ENCODE measurements at regions not wholly inside any gene's neighbourhood (a gene's known extent, or its start where the extent isn't known, plus 50 kb on each side); places are given as distances from the start of the nearest gene placed in this dataset.
A peak's percentile ranks its signal among the peaks of the same experiment; 100 is the strongest.
"Not testable (repeated sequence)": the region's sequence is repeated elsewhere in the genome, so short reads cannot be mapped to it uniquely, and the experiment has no call there.

DNA sequence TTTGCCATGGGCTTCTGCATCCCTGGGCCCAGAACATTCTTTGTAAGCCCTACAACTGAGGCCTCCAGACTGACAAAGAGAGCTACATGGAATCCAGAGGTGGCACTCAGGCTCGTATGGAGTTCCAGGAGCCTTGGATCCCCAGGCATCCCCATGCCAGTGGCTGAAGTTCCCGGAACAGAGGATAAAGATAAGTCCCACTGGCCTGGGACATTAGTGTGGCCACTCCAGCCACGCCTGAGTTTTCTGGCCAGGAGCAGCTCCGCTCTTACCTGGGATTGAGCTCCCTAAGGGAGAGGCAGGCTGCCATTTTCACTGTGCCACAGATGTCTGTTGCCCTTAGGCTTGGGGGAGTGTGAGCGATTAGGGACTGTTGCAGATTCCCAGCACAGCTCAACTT lies 656.3 kb upstream of the FAM174A start:
- DNase-seq, result no peak

DNA sequence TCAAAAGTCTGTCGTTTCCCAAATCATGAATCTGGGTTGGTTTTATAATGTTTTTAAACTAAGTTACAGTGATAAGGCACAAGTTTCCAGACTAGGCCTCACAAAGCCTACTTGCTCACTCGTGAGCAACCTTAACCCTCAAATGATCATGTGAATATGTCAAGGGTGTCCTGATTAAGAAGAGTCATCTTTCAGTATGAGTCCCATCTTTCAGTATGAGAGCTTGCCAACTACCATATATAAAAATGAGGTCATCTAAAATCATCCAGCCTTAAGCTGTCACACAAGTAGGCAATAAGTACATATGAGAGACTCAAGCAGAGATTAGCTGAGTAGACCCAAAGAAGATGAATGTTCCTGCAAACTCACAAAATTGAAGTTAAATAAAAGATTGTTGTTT lies 668.4 kb upstream of the FAM174A start:
- DNase-seq, result peak; percentile 7

DNA sequence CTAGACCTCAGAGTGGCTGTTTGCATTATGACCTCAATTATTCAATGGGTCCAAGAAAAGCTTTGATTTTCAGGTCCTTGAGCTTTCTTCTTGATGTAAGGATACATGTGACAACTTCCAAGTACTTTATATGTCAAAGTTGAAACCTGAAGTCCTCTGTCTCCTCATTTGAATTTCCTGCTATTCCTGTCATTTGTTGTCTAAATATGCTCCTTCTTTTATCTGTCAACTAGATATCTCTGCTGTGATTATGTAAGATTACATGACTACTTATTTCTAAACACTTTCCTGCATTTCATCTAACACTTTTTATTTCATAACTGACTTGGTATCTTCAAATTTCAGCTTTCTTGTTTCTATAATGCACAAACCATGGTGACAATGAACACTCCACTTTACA lies 670.0 kb upstream of the FAM174A start:
- no peak for DNase-seq

DNA sequence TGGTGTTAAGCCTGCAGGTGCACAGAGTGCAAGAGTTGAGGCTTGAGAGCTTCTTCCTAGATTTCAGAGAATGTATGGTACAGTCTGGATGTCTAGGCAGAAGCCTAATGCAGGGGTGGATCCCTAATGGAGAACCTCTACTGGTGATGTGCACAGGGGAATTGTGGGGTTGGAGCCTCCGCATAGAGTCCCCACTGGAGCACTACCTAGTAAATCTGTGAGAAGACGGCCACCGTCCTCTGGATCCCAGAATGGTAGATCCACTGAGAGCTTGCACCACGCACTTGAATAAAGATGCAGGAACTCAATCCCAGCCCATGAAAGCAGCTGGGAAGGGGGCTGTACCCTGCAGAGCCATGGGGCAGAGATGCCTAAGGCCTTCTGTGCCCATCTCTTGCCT lies 699.4 kb upstream of the FAM174A start:
- DNase-seq, result no peak

DNA sequence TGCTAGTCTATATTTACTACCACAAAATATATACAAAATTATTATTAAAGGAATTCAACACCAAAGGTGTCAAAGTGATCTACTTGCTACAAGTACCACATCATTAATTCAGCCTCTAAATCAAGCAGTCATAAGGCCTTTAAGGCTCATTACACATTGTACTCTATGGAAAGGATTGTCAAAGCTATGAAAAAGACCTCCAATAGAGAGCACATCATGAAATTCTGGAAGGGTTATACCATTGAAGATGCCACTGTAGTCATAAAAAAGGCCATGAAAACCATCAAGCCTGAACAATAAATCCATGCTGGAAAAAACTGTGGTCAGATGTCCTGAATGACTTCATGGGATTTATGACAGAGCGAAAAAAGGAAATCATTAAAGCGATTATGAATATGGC lies 708.0 kb upstream of the FAM174A start:
- no peak for DNase-seq

DNA sequence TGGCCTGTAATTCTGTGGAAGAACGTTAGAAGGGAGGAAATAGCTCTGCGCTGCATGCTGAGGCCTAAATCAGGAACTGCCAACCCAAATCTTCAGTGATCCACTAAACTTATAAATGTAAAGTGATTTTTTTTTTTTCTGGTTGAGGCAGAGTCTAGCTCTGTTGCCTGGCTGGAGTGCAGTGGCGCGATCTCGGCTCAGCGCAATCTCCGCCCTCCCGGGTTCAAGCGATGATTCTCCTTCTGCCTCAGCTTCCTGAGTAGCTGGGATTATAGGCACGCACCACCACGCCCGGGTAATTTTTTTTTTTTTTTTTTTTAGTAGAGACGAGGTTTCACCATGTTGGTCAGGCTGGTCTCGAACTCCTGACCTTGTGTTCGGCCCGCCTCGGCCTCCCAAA lies 717.4 kb upstream of the FAM174A start:
- no peak for DNase-seq

DNA sequence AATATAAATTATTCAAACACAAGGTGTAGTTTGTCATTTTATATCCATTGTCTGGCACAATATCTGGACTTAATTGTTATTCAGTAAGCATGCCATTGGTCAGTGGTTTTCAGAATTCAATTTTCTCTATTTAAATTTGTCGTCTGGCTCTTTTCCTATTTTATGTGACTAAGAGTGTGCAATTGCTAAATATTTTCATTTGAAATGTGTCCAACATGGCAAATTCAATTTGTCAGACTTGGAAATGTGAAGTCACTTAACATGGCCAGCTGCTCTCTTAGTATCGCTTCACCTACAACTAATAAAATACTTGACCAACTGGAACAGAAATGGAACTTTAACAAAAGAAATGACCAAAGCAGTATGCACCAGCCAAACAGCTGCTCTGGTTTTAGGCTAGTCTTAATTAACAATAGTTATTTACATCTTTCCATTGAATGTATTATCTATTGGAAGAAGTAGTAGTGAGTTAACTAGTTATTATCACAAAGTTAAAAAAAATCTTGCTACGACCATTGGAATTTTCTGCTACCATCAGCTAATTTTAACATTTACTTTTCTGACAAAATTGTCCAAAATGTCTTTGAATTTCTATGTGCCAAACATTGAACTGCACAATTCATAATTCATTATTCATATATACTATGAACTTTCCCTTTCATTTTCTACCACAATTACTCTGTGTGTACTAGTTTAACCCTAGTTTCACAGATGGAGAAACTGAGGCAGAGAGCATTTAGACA lies 720.7 kb upstream of the FAM174A start:
- DNase-seq, result no peak

DNA sequence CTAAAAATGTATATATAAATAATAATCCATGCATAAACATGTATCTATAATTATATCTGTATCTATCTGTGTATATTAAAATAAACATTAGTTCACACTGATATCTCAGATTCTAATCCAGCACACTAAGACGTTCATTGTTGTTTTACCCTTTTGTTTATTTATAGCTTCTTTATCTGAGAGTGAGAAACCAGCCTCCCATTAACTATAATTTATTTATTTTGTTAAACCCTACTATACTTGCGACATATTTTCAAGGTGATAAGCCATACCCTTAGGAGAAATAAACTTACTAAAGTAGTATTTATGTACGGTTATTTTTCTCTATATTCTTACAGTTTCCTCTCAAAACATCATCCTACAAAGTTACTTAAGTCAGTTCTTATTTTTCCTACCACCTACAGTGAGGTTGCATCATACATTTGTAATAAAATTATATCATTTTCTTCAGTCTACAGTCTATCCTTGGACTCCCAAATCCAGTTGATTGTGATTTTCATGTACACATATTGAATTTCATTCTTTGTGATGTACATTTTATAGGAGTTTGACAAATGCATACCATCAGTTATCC lies 726.4 kb upstream of the FAM174A start:
- DNase-seq, result no peak

DNA sequence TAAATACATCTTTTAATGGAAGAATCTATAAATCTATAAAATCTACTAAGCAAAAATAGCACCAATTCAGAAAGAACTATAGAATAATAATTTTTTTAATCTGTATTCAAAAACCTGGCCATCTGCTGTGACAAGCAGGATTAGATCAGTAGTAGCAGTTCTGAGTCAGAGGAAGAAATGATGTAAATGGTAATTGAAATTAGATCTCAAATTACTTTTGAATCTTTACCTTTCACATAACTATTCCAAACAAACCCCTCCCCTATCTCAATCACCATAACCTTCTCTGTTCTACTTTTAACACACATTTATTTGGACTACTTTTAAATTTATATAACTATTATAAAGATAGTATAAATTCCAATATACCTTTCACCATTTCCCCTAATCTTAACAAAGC lies 727.8 kb upstream of the FAM174A start:
- DNase-seq, result no peak

DNA sequence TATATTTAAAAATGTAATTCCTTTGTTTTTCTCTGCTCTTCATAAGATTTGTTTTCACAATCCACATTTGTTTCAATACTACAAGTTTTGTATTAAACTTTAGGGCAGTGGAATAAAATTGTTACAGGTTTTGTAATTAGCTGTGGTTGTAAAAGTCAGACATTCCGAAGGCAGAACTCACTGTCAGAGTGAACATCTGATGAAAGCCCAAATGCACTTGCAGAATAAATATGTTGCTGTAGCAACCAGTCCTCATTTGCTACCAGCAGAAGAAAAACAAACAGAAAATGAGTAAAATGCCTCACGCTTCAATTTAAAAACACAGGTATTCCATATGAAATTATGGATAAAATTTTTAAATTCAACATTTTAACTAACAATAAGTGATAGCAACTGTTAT lies 740.1 kb upstream of the FAM174A start:
- DNase-seq, result peak; percentile 42

DNA sequence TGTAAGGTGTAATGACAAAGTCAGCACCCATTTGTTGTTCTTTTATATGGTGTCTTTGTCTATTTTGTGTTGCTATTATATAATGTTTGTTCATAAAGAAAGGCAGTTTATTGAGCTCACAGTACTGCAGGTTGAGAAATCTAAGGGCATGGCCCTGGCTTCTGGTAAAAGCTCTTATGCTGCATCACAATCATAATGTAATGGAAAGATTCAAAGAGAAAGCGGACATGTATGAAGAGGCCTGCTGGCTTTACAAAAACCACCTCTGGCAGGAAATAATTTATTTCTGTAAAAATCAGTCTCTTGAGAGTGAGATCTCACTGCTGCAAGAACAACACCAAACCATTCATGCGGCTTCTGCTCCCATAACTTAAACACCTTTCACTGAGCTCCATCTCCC lies 746.7 kb upstream of the FAM174A start:
- DNase-seq, result no peak

DNA sequence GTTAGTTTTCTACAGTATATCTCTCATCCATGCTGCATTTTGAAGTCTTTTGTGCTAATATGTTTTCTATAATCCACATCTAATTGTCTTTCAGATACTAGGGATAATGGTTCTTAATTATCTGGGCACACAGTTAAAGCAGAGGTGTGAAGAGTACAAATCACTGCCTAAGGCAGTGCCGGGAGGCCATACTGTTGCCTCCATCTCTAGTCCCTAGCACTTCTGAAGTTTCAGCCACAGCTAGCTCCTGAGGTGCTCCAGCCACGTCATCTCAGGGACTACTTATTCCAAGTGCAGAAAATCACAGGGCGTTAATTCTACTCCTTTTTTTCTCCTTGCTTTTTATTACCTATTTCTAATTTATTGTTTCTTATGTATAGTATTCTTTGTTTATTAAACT lies 760.0 kb upstream of the FAM174A start:
- DNase-seq, result no peak

DNA sequence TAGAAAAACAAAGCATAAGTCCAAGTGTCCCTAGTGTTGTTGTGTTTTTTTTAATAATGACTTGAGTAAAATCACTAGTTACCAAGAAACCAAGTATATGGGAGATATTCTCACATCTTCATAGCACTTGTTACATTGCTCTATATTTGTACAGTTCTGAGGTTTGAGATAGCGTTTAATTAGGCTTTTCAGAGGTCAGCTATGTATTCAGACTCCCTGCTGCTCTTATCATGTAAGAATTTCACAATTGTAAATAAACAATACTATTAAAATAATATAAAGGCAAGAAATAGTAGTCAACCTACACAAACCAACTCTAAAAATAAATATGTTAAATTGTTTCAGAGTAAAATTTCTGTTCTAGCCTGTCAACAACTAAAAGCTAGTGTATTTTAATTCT lies 761.9 kb upstream of the FAM174A start:
- DNase-seq, result no peak

DNA sequence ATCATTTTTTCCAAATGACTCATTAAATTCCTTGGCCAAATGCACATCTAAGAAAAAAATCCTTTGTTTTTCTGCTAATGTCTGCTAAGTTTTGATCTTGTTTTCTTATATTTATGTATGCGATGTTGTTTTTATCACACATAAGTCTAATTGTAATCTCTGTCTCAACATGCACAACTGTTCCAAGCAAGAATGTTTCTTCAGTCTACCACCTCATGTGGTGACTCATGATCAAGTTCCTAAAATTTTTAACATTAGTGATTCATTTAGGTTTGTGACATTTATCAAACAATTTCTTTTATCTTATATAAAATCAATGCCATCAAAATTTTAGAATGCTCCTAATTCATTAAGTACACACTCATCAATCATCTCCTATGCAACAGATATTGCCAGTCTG lies 763.9 kb upstream of the FAM174A start:
- DNase-seq, result no peak

DNA sequence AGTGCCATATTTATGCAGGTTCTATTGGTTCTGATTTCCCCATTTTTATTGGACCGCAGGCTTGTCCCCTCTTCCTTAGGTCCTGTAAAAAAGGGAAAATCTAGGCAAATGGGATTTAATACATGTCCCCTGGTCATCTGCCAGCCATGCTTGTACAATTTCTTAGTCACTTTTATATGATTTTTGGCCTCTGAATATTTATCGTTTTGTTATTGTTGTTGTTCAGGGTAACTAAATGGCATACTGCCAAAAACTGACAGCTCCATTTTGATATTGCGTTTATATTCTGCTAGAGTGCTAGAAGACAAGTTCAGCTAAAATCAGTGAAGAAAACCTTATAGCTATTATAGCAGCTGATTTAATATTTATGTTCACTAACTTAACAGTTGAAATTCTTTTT lies 770.2 kb upstream of the FAM174A start:
- peak; percentile 11 for DNase-seq

DNA sequence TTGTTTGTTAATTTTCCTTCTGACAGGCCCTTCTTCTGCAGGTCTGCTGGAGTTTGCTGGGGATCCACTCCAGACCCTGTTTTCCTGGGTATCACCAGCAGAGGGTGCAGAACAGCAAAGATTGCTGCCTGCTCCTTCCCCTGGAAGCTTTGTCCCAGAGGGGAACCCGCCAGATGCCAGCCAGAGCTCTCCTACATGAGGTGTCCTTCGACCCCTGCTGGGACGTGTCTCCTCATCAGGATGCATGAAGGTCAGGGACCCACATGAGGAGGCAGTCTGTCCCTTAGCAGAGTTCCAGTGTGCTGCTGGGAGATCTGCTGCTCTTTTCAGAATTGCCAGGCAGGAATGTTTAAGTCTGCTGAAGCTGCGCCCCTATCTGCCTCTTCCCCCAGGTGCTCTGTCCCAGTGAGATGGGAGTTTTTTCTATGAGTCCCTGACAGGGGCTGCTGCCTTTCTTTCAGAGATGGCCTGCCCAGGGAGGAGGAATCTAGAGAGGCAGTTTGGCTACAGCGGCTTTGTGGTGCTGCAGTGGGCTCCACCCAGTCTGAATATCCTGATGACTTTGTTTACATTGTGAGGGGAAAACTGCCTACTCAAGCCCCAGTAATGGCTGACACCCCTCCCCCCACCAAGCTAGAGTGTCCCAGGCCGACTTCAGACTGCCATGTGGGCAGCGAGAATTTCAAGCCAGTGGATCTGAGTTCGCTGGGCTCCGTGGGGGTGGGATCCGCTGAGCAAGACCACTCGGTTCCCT lies 772.0 kb upstream of the FAM174A start:
- no peak for DNase-seq

DNA sequence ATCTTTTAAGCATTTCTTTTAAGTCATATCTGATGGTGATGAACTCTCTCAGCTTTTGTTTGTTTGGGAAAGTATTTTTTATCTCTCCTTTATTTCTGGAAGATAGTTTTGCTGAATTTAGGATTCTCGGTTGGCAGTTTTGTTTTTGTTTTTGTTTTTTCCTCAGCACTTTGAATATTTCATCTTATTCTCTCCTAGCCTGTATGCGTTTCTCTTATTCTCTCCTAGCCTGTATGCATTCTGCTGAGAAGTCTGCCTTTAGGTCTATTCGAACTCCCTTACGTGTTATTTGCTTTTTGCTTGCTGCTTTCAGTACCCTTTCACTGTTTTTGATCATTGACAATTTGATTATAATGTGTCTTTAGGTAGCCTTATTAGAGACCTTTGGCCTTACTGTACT lies 787.8 kb upstream of the FAM174A start:
- DNase-seq, result no peak

DNA sequence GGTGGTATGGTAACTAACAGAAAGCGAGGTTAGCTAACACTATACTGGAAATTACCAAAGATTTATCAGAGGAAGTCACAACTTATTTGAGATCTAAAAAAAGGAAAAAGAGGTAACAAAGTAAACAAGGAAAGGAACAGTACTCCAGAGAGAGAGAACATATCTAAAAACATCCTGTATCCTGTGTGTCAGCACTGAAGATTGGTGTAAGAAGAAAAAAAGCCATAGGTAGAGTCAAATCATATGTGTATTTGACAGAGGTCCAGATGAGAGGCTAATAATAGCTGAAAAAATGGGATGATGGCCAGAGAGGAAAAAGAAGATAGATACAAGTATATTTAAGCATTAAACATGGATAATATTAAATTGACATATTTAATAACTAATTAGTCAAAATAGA lies 802.0 kb upstream of the FAM174A start:
- DNase-seq, result peak; percentile 3

DNA sequence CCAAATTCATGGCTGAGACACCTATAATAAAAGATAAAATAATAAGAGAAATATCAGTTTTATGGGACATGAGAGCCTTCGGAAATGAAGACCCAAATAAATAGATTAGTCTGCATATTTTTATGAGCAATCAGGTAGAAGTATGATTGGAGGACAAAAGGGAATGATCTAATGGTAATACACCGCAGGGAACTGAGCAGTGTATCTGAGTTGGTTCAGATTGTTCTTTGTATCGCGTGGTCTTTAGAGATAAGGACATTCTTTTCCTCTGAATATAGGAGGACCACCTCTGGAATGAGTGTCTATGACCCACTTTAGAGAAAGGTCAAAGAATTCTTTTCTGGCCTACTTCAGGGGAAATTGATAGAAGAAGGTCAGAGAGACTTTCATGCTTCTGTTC lies 801.8 kb upstream of the CHD1 start:
- DNase-seq, result not testable (repeated sequence)

DNA sequence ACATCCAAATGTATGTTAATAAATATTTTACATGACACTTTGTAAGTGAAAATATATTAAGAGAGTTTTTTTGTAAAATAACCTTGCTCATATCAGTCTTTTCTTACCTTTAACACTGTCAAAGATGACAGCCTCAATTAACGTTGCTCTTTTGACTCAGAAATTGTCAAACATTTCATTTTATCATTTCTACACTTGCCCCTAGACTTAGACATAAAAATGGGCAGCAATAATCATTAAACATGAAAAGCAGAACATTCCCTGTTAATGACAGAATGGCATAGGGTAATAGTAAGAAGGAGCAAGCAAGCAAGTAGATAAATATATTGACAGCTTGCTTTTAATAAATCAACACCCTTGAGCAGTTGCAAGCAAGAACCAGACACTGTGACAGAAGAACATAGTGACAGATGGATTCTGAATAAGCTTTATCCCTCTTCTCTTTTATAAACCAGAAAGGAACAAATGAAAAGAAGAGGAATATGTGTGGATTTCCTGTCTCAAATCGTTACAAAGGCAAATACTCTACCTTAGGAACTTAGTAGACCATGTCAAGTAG lies 796.0 kb upstream of the CHD1 start:
- peak; percentile 94 for DNase-seq

DNA sequence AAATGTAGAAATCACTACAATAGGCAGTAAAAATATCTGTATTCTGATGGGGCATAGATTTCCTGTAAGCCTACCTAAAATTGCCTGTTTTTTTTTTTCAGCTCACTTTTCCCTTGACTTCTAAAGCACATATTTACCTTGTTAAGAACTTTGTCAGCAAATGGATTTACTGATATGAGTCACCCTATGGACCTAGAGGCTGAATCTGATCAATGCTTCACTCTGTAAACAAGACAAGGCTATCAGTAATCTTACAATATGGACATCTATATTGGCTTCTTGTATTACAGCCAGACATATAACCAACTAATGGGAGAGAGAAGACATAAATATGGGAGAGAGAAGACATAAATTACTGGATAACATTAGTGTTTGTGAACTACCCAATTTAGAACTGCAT lies 792.7 kb upstream of the CHD1 start:
- peak; percentile 92 for DNase-seq

DNA sequence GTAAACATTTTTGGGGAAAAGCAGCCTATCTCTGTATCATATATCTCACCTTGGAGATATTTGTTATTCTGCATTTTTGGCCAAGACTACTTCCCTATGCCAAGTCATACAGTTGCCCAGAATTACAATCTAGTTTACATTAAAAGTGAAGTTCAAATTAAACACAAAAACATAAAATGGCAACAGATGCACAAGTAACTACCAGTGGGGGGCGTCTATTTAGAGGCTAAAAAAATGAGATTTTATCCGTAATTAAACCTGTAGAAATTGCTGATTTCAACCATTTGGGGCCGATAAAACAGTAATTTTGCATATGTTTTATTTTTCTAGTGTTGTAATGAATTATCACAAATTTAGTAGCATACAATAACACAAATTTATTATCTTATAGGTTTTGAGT lies 787.1 kb upstream of the CHD1 start:
- no peak for DNase-seq

DNA sequence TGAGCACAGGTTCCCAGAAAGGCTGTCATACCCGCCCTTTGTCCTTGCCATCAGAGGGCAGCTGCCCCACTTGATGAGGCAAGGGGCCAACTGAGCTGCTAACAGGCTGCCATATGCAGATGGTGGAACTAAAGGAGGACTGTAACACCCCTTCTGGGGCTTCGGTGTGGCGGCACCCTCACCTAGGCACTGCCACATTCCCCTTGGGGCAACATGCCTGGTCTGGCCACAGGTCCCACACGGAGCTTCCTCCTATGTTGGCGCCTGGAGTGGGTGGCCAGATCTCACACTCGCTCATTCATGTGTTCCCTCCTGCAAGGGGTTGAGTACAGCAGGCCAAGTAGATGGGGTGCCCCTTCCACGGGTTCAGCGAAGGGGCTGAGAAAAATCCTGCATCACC lies 777.4 kb upstream of the CHD1 start:
- DNase-seq, result no peak

DNA sequence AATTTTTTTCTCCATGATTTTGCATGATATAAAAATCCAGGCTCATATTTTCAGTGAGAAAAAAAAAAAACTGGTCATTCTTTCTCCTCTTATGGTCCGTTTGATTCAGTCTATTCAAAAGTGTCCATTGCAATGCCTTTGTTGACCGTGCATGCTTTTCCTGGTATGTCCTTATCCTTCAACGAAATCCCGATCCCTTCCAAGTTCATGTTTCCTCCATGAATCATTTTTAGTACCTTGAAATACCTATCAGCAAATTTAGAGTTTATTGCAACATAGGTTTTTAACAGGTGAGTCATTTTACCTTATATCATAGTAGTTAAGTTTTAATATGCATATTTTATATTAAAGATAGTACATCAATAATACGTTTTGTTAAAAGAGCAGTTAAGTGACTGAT lies 773.8 kb upstream of the CHD1 start:
- no peak for DNase-seq

All from DMS53 (cell line).